SU-DHL-6 (cell line): ENCODE measurements at regions not wholly inside any gene's neighbourhood (a gene's known extent, or its start where the extent isn't known, plus 50 kb on each side); places are given as distances from the start of the nearest gene placed in this dataset.

ENCODE experiments used
- H2AFZ ChIP-seq: fragments of 200-600 bp; sonication (generic); 2 replicates; pipeline ENCODE4 v1.6.1; 2014; ENCODE audit warnings: low read depth, mild to moderate bottlenecking, moderate library complexity, mixed read lengths, antibody characterized with exemption, low read length; ENCODE audit not compliant: severe bottlenecking
- H3F3A ChIP-seq: fragments of 200-600 bp; shearing (Covaris generic); 2 replicates; pipeline ENCODE4 v1.6.0; 2016; ENCODE audit warnings: antibody characterized with exemption, mild to moderate bottlenecking; ENCODE audit not compliant: insufficient read depth
- H3K27ac ChIP-seq: fragments of 200-600 bp; sonication (generic); 2 replicates; pipeline ENCODE4 v1.5.1; 2016; ENCODE audit warnings: low read depth, mild to moderate bottlenecking, low read length, moderate library complexity, mixed read lengths
- H3K27me3 ChIP-seq: fragments of 200-600 bp; sonication (generic), shearing (Covaris generic); 2 replicates; pipeline ENCODE4 v1.6.0; 2014; ENCODE audit warnings: mild to moderate bottlenecking, low read length
- H3K36me3 ChIP-seq: fragments of 200-600 bp; sonication (generic); 2 replicates; pipeline ENCODE4 v1.6.1; 2014; ENCODE audit warnings: mild to moderate bottlenecking, low read length, mixed read lengths
- H3K4me2 ChIP-seq: fragments of 300-600, 200-600 bp; shearing (Covaris generic), sonication (generic); 2 replicates; pipeline ENCODE4 v1.6.0; 2014; ENCODE audit warnings: low read length, low read depth, mild to moderate bottlenecking; ENCODE audit not compliant: poor library complexity, severe bottlenecking
- H3K4me3 ChIP-seq: fragments of 200-600 bp; sonication (generic); 2 replicates; pipeline ENCODE4 v1.5.1; 2014; ENCODE audit warnings: antibody characterized with exemption, low read length, mild to moderate bottlenecking, mixed read lengths; ENCODE audit not compliant: insufficient read depth, poor library complexity, severe bottlenecking
- H3K79me2 ChIP-seq: fragments of 200-600 bp; sonication (generic); 2 replicates; pipeline ENCODE4 v1.6.1; 2014; ENCODE audit warnings: mild to moderate bottlenecking, low read length, moderate library complexity; ENCODE audit not compliant: insufficient read depth
- H3K9ac ChIP-seq: fragments of 200-600 bp; sonication (generic); 2 replicates; pipeline ENCODE4 v1.7.0; 2014; ENCODE audit warnings: mild to moderate bottlenecking, low read length
- H3K9me2 ChIP-seq: fragments of 200-600 bp; sonication (generic); replicated peaks from 2 replicates; pipeline ENCODE4 v1.6.1; 2014; ENCODE audit warnings: low read length; ENCODE audit not compliant: insufficient read depth
- H3K9me3 ChIP-seq: fragments of 200-600 bp; sonication (generic); 2 replicates; pipeline ENCODE4 v1.6.1; 2014; ENCODE audit warnings: low read length, mixed read lengths; ENCODE audit not compliant: insufficient read depth
- H4K20me1 ChIP-seq: fragments of 200-600 bp; sonication (generic); 2 replicates; pipeline ENCODE4 v1.6.1; 2014; ENCODE audit warnings: low read depth, mild to moderate bottlenecking, antibody characterized with exemption, low read length, moderate library complexity, mixed read lengths
- EZH2phosphoT487 ChIP-seq: fragments of 200-600 bp; sonication (generic), shearing (Covaris generic); conservative IDR thresholded peaks from 2 replicates; pipeline ENCODE4 v1.6.1; 2018; ENCODE audit warnings: mild to moderate bottlenecking, antibody characterized with exemption, low read length, moderate library complexity, mixed read lengths
- TF ChIP-seq, protein P1 (sequence below): fragments of 200-600 bp; sonication (generic); IDR thresholded peaks from one replicate; pipeline ENCODE4 v1.5.1; 2017; ENCODE audit warnings: antibody characterized with exemption, mild to moderate bottlenecking, low read length, moderate library complexity; ENCODE audit not compliant: insufficient read depth, poor library complexity, severe bottlenecking

DNA sequence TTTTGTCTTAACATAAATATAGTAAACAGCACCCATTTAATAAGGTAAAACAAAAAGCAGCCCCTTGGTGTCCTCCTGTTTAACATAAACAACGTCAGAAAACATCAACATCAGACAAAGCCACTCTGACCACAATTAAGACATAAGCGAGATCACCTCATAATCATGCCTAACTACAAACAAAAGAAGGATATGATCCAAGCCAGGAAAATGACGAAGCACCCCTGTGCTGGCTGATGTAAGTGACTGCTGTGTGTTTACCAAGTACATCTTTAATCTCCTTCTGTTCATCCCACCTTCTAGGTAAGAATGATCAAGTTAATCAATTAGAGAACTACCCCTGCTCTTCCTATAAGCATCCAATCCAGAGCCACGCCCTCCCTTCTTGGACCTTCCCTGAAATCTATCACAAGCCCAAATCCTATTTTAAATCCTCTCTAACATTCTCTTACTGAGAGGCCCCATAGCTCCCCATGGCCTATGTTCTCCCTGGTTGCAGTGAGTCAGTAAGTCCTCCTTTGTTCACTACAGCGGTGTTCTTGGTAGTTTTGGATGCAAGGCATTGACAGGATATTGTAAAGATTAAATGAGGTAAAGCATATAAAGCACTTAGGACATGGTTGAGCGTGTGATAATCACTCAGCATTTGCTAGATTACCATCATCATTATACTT is 424.2 kb downstream of the TSN start:
- TF ChIP-seq, protein P1, sequence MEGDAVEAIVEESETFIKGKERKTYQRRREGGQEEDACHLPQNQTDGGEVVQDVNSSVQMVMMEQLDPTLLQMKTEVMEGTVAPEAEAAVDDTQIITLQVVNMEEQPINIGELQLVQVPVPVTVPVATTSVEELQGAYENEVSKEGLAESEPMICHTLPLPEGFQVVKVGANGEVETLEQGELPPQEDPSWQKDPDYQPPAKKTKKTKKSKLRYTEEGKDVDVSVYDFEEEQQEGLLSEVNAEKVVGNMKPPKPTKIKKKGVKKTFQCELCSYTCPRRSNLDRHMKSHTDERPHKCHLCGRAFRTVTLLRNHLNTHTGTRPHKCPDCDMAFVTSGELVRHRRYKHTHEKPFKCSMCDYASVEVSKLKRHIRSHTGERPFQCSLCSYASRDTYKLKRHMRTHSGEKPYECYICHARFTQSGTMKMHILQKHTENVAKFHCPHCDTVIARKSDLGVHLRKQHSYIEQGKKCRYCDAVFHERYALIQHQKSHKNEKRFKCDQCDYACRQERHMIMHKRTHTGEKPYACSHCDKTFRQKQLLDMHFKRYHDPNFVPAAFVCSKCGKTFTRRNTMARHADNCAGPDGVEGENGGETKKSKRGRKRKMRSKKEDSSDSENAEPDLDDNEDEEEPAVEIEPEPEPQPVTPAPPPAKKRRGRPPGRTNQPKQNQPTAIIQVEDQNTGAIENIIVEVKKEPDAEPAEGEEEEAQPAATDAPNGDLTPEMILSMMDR, result no peak
- no peaks in the 10 kb centered on the region for H3K79me2 ChIP-seq
- H3F3A ChIP-seq, result no peaks in the 10 kb centered on the region
- H3K9me2 ChIP-seq, result no peaks in the 10 kb centered on the region
- H3K27me3 ChIP-seq, result no peaks in the 10 kb centered on the region
- H3K36me3 ChIP-seq, result no peaks in the 10 kb centered on the region
- H3K9me3 ChIP-seq, result no peaks in the 10 kb centered on the region
- H3K4me3 ChIP-seq, result no peak overlapping the region
- no peaks in the 10 kb centered on the region for H4K20me1 ChIP-seq
- H3K4me2 ChIP-seq, result no peak overlapping the region
- no peak overlapping the region for H3K9ac ChIP-seq
- no peak overlapping the region for H3K27ac ChIP-seq
- no peak overlapping the region for H2AFZ ChIP-seq

DNA sequence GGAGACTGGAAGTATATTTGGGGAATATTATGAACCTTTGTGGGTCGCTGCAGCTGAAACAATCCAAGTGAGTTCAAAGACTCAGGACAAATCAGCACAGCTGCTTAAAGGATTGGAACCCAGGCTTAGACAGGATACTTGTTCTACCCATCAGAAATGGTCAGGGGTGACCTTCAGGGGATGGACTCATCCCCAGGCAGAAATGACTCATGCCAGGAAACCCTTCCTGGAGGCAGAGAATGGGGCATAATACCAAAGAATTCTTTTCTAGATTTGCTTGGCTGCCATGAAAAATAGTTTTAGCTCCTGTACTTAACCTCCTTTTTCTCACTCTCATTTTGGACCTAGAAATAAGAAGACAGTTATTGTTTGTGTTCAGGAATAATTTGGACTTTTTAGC is 425.5 kb downstream of the TSN start:
- H3K9ac ChIP-seq, result no peak overlapping the region
- H3K4me2 ChIP-seq, result no peak overlapping the region
- H3K9me2 ChIP-seq, result no peaks in the 10 kb centered on the region
- H3K27ac ChIP-seq, result no peak overlapping the region
- H3F3A ChIP-seq, result no peaks in the 10 kb centered on the region
- H3K79me2 ChIP-seq, result no peaks in the 10 kb centered on the region
- no peaks in the 10 kb centered on the region for H3K9me3 ChIP-seq
- H2AFZ ChIP-seq, result no peak overlapping the region
- H3K36me3 ChIP-seq, result no peaks in the 10 kb centered on the region
- H3K4me3 ChIP-seq, result no peak overlapping the region
- TF ChIP-seq, protein P1, result no peak
- H3K27me3 ChIP-seq, result no peaks in the 10 kb centered on the region
- H4K20me1 ChIP-seq, result no peaks in the 10 kb centered on the region

DNA sequence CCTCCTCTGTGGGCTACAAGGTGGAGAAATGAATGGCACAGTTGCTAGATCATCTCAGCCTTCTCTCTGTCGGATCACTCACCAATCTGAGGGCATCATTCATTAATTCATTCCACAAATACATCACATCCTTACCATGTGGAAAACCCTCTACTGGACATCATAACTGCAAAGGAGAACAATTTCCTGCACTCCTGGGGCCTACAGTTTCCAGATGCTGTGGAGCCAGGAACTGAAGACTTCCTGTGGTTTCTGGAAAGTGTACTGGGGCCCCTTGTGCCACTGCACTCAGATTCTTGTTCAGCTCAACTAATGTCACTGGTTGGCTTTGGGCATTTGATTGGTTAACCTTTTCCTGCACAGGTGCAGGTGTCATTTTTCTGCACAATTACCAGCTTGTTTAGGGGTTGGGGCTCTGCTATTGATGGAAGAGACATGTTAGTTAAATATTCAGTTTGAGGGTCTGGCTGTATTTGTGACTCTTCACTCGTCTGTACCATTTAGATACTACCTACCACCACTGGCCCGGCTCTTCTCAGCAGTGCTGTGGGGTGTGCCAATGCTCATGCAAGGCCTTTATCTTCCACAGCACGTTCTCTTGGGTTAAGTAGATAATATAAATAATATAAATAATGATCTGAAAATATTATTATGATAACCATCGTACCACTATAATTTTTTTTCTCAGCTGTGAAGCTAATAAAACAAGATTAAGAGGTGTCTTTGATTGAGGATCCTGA is 427.3 kb downstream of the TSN start:
- TF ChIP-seq, protein P1, result no peak
- TF ChIP-seq EZH2phosphoT487, result no peak
- H3F3A ChIP-seq, result no peaks in the 10 kb centered on the region
- H3K79me2 ChIP-seq, result no peaks in the 10 kb centered on the region
- no peak overlapping the region for H3K4me3 ChIP-seq
- no peak overlapping the region for H3K27ac ChIP-seq
- H3K4me2 ChIP-seq, result no peak overlapping the region
- no peaks in the 10 kb centered on the region for H3K9me3 ChIP-seq
- no peaks in the 10 kb centered on the region for H4K20me1 ChIP-seq
- H3K9ac ChIP-seq, result no peak overlapping the region
- H2AFZ ChIP-seq, result no peak overlapping the region
- no peaks in the 10 kb centered on the region for H3K9me2 ChIP-seq
- no peaks in the 10 kb centered on the region for H3K27me3 ChIP-seq
- no peaks in the 10 kb centered on the region for H3K36me3 ChIP-seq
